ENCODE measurements at regions not wholly inside any gene's neighbourhood (a gene's known extent, or its start where the extent isn't known, plus 50 kb on each side); places are given as distances from the start of the nearest gene placed in this dataset.

DNA sequence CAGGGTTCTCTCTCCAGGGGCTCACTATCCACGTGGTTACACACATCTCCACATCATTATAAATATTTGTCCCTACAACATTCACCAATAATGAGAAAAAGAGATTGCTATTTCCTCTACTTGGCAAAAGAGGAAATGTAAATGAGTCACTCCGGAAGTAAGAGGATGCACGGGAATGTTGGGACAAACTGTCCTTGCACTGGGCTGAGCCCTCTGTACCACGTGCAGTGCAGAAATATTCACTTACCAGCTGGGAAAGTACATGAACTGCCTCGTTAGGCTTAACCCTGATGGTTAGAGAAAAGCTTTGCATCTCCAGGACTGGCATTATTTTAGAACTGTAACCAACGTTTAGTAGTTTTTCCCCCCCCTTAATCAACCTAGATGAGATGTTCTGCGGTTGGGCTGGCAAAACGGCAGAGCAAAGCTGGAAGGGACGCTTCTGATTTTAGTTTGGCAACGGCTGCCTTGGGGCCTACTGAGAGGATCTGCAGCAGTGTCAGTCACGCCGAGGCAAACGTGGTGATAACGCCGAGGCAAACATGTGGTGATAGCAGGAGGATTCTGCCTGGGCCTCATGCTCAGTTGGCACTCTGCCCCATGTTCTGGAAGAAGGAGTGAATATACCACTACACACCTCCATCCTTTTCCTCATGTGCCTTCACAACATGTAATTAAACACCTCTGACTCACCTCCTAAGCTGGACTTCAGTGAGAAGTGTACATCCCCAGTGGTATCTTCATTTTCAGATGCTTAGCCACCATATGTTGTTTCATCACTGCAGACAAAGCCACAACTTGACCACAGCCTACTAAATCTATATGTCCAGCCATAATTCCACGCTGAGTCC, 661.4 kb upstream of the KLF4 start:
- ChIA-PET POLR2A (no interaction called here), CTCF (ENCODE audit: low intra/inter-chr PET ratio, low total read pairs) (no interaction called here)
- TF ChIP-seq NPAS2 (CRISPR knock-in tag; IDR thresholded peaks at IDR 0.05; ENCODE audit: borderline replicate concordance) (no peak), ZNF383 (CRISPR knock-in tag; IDR thresholded peaks at IDR 0.05; ENCODE audit: borderline replicate concordance) (no peak), KLF15 (CRISPR knock-in tag; IDR thresholded peaks at IDR 0.05; ENCODE audit: borderline replicate concordance) (no peak), MBNL3 (CRISPR knock-in tag; conservative IDR thresholded peaks at IDR 0.05) (no peak), ZBTB7B (CRISPR knock-in tag; IDR thresholded peaks at IDR 0.05) (no peak), HNF4G (IDR thresholded peaks at IDR 0.05; ENCODE audit: borderline replicate concordance, low read depth, low read length) (no peak), HNF4G (CRISPR knock-in tag; IDR thresholded peaks at IDR 0.05; ENCODE audit: borderline replicate concordance, low read depth) (no peak)
- TF ChIP-seq, protein P1, sequence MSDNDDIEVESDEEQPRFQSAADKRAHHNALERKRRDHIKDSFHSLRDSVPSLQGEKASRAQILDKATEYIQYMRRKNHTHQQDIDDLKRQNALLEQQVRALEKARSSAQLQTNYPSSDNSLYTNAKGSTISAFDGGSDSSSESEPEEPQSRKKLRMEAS (IDR thresholded peaks at IDR 0.05), result no peak
- TF ChIP-seq, protein P2, sequence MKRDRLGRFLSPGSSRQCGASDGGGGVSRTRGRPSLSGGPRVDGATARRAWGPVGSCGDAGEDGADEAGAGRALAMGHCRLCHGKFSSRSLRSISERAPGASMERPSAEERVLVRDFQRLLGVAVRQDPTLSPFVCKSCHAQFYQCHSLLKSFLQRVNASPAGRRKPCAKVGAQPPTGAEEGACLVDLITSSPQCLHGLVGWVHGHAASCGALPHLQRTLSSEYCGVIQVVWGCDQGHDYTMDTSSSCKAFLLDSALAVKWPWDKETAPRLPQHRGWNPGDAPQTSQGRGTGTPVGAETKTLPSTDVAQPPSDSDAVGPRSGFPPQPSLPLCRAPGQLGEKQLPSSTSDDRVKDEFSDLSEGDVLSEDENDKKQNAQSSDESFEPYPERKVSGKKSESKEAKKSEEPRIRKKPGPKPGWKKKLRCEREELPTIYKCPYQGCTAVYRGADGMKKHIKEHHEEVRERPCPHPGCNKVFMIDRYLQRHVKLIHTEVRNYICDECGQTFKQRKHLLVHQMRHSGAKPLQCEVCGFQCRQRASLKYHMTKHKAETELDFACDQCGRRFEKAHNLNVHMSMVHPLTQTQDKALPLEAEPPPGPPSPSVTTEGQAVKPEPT (CRISPR knock-in tag; IDR thresholded peaks at IDR 0.05; ENCODE audit: low read depth), result no peak
- no peak for ATAC-seq
- Histone ChIP-seq H3K36me3 (replicated peaks in 1 of 2; ENCODE audit: control insufficient read depth in 1 of 2, insufficient read depth in 2 of 2, low read length in 2 of 2) (no peaks in the 10 kb centered on the region), H3K4me3 (replicated peaks in 1 of 3; ENCODE audit: insufficient read depth in 1 of 3, low read depth in 2 of 3, low read length in 3 of 3) (no peak overlapping the region), H3K27me3 (ENCODE audit: control insufficient read depth in 1 of 2, insufficient read depth in 2 of 2, low read length in 2 of 2) (no peaks in the 10 kb centered on the region), H3K4me2 (ENCODE audit: low read depth, low read length) (no peak overlapping the region), H3K9me3 (ENCODE audit: low read length) (no peaks in the 10 kb centered on the region), H3K4me1 (ENCODE audit: insufficient read depth, low read length) (no peaks in the 10 kb centered on the region), H2AFZ (ENCODE audit: low read length) (no peak overlapping the region), H3K79me2 (ENCODE audit: insufficient read depth, low read length) (no peaks in the 10 kb centered on the region), H3K27ac (ENCODE audit: extremely low read length, insufficient read depth, low read length) (no peak overlapping the region), H3K9ac (ENCODE audit: insufficient read depth, low read depth, low read length) (no peak overlapping the region), H4K20me1 (ENCODE audit: insufficient read depth, low read length) (no peaks in the 10 kb centered on the region)
- no TSS peak for BruUV-seq (replicated peaks)
- no peak for FAIRE-seq
- DNase-seq (ENCODE audit: low spot score), result no peak
- intact Hi-C loops (cut with micrococcal nuclease; ENCODE audit: unreplicated experiment), result no loop called here
- in situ Hi-C loops (cut with HindIII; ENCODE audit: extremely low pct_ligation_motif_present, low pct_unique_long_range_greater_than_20kb), result no loop called here
- 14% methylated on average over 9 of the region's 16 CpGs for WGBS (ENCODE audit: low lambda C conversion rate)

Measured in HepG2 (cell line).